Endodermal cell (in vitro differentiated cells): ENCODE measurements at regions not wholly inside any gene's neighbourhood (a gene's known extent, or its start where the extent isn't known, plus 50 kb on each side); places are given as distances from the start of the nearest gene placed in this dataset.
A peak's percentile ranks its signal among the peaks of the same experiment; 100 is the strongest.

Experiments
- DNase-seq: peaks from one replicate; pipeline ENCODE4 v3.0.0-alpha.2; 2017
- H3K27ac ChIP-seq: 2 replicates; pipeline ENCODE4 v1.5.1; 2013; ENCODE audit warnings: mild to moderate bottlenecking, low read depth, low read length, moderate library complexity
- H3K27me3 ChIP-seq: 2 replicates; pipeline ENCODE4 v1.6.1; 2013; ENCODE audit warnings: mild to moderate bottlenecking, low read length, moderate library complexity; ENCODE audit not compliant: insufficient read depth, control insufficient read depth, poor library complexity, severe bottlenecking
- H3K36me3 ChIP-seq: 2 replicates; pipeline ENCODE4 v1.7.0; 2013; ENCODE audit warnings: mild to moderate bottlenecking, low read length, moderate library complexity; ENCODE audit not compliant: control insufficient read depth, insufficient read depth
- H3K4me1 ChIP-seq: one replicate; pipeline ENCODE4 v1.7.0; 2013; ENCODE audit warnings: low read length; ENCODE audit not compliant: control insufficient read depth, insufficient read depth
- H3K4me3 ChIP-seq: 2 replicates; pipeline ENCODE4 v1.5.1; 2013; ENCODE audit warnings: mild to moderate bottlenecking, low read length, moderate library complexity
- H3K9ac ChIP-seq: 2 replicates; pipeline ENCODE4 v1.6.1; 2013; ENCODE audit warnings: mild to moderate bottlenecking, low read length, moderate library complexity; ENCODE audit not compliant: poor library complexity, severe bottlenecking; ENCODE audit errors: extremely low read depth
- H3K9me3 ChIP-seq: 2 replicates; pipeline ENCODE4 v1.6.1; 2013; ENCODE audit warnings: mild to moderate bottlenecking, low read length, moderate library complexity; ENCODE audit not compliant: control insufficient read depth
- H3K27ac Mint-ChIP-seq: 2 replicates; pipeline ENCODE4 v1.8.0; 2020; ENCODE audit warnings: mixed read lengths
- H3K27me3 Mint-ChIP-seq: 2 replicates; pipeline ENCODE4 v1.8.0; 2021; ENCODE audit warnings: mild to moderate bottlenecking, mixed read lengths; ENCODE audit not compliant: insufficient read depth
- H3K36me3 Mint-ChIP-seq: 2 replicates; pipeline ENCODE4 v1.8.0; 2020; ENCODE audit warnings: low read depth, mixed read lengths
- H3K4me1 Mint-ChIP-seq: 2 replicates; pipeline ENCODE4 v1.8.0; 2020; ENCODE audit warnings: mixed read lengths
- H3K4me3 Mint-ChIP-seq: 2 replicates; pipeline ENCODE4 v1.8.0; 2020; ENCODE audit warnings: mild to moderate bottlenecking, moderate library complexity, mixed read lengths
- H3K9me3 Mint-ChIP-seq: 2 replicates; pipeline ENCODE4 v1.8.0; 2020; ENCODE audit warnings: mild to moderate bottlenecking, mixed read lengths
- CTCF ChIP-seq: fragments of 200-600 bp; sonication (generic); conservative IDR thresholded peaks from 2 replicates; pipeline ENCODE4 v1.5.0; 2021; ENCODE audit warnings: antibody characterized with exemption, mild to moderate bottlenecking
- WGBS, 2 experiments: methylation state at CpG; one replicate each; pipeline versions ENCODE4 v1.1.5 to v1.1.7; 2013; ENCODE audit warnings: missing lambda C conversion rate in 2 of 2, mixed read lengths in 1 of 2; ENCODE audit not compliant: insufficient coverage in 1 of 2, insufficient read length in 1 of 2; 5-methylcytosine and 5-hydroxymethylcytosine counted together

- TF ChIP-seq CTCF, result no peak
- peaks cover 5% of the 10 kb centered on the region for H3K4me1 Mint-ChIP-seq
- H3K27ac Mint-ChIP-seq, result no peak overlapping the region
- Histone ChIP-seq H3K27me3 (no peaks in the 10 kb centered on the region), H3K4me1 (no peaks in the 10 kb centered on the region), H3K9ac (no peak overlapping the region), H3K4me3 (no peak overlapping the region), H3K9me3 (no peaks in the 10 kb centered on the region), H3K36me3 (no peaks in the 10 kb centered on the region), H3K27ac (no peak overlapping the region)
- no CpG with 5 or more reads among the region's 1 CpG for WGBS, 2 experiments
- no peak for DNase-seq
- H3K4me3 Mint-ChIP-seq, result no peak overlapping the region
- no peaks in the 10 kb centered on the region for H3K36me3 Mint-ChIP-seq
- H3K27me3 Mint-ChIP-seq, result no peaks in the 10 kb centered on the region
- H3K9me3 Mint-ChIP-seq, result no peaks in the 10 kb centered on the region
Observed at GRCh38 chr7:13174991-13175390, 487.6 kb downstream of the ARL4A start.

- Mint-ChIP-seq H3K9me3 (no peaks in the 10 kb centered on the region), H3K4me3 (no peak overlapping the region), H3K4me1 (peaks cover 5% of the 10 kb centered on the region), H3K27me3 (peaks cover 1% of the 10 kb centered on the region), H3K27ac (no peak overlapping the region), H3K36me3 (no peaks in the 10 kb centered on the region)
- no peaks in the 10 kb centered on the region for H3K27me3 ChIP-seq
- 88 to 92% methylated on average over 5 of the region's 5 CpGs for WGBS, 2 experiments
- TF ChIP-seq CTCF, result peak; percentile 33
- H3K4me3 ChIP-seq, result no peak overlapping the region
- no peak for DNase-seq
- no peaks in the 10 kb centered on the region for H3K4me1 ChIP-seq
- H3K27ac ChIP-seq, result no peak overlapping the region
- no peak overlapping the region for H3K9ac ChIP-seq
- no peaks in the 10 kb centered on the region for H3K36me3 ChIP-seq
- H3K9me3 ChIP-seq, result no peaks in the 10 kb centered on the region
Observed at GRCh38 chr7:13179011-13179582, 491.7 kb downstream of the ARL4A start.

- Mint-ChIP-seq H3K27ac (no peak overlapping the region), H3K4me3 (no peak overlapping the region)
Observed at GRCh38 chr7:13179775-13180523, 492.5 kb downstream of the ARL4A start.

More at GRCh38 chr7:13179775-13180523, 492.5 kb downstream of the ARL4A start:
- Histone ChIP-seq H3K27ac (no peak overlapping the region), H3K27me3 (no peaks in the 10 kb centered on the region), H3K36me3 (no peaks in the 10 kb centered on the region), H3K4me1 (no peaks in the 10 kb centered on the region), H3K4me3 (no peak overlapping the region), H3K9ac (no peak overlapping the region), H3K9me3 (no peaks in the 10 kb centered on the region)
- Mint-ChIP-seq H3K9me3 (no peaks in the 10 kb centered on the region), H3K27me3 (peaks cover 1% of the 10 kb centered on the region), H3K4me1 (peaks cover under 1% of the 10 kb centered on the region), H3K36me3 (no peaks in the 10 kb centered on the region)
- WGBS, 2 experiments, result 89 to 94% methylated on average over 3 to 5 of the region's 5 CpGs
- no peak for TF ChIP-seq CTCF
- DNase-seq, result no peak
